MCF 10A (cell line): ENCODE measurements at regions not wholly inside any gene's neighbourhood (a gene's known extent, or its start where the extent isn't known, plus 50 kb on each side); places are given as distances from the start of the nearest gene placed in this dataset.

Source experiments
- BruUV-seq: library from RNA; stranded (reverse); fragments of 400-500 nt; replicated peaks from 2 replicates; lab custom pipeline; 2021; lab: Mats Ljungman, UMichigan
- CTCF ChIA-PET: fragments of 300-600 bp; sonication (Branson Sonifier 250); formaldehyde crosslinking; extraction: SDS; loops from one replicate; lab custom pipeline; 2021; ENCODE audit warnings: antibody characterized with exemption, inconsistent platforms; lab: Yijun Ruan, JAX
- POLR2A ChIA-PET: fragments of 300-600, 350-650 bp; sonication (Branson Sonifier 250); formaldehyde crosslinking; extraction: SDS; loops from one replicate; lab custom pipeline; 2020; ENCODE audit warnings: antibody characterized with exemption, inconsistent platforms; lab: Yijun Ruan, JAX
- DNase-seq: peaks from one replicate; pipeline ENCODE4 v3.0.0-alpha.2; 2018; ENCODE audit not compliant: unreplicated experiment
- H3K27ac Mint-ChIP-seq: one replicate; pipeline ENCODE4 v1.8.0; 2022; ENCODE audit warnings: mild to moderate bottlenecking, low read depth, mixed read lengths; ENCODE audit not compliant: unreplicated experiment
- H3K27me3 Mint-ChIP-seq: one replicate; pipeline ENCODE4 v1.8.0; 2022; ENCODE audit warnings: mixed read lengths; ENCODE audit not compliant: insufficient read depth, unreplicated experiment
- H3K36me3 Mint-ChIP-seq: one replicate; pipeline ENCODE4 v1.8.0; 2022; ENCODE audit warnings: mild to moderate bottlenecking, moderate library complexity, mixed read lengths; ENCODE audit not compliant: insufficient read depth, unreplicated experiment
- H3K4me1 Mint-ChIP-seq: one replicate; pipeline ENCODE4 v1.8.0; 2022; ENCODE audit warnings: mixed read lengths; ENCODE audit not compliant: insufficient read depth, unreplicated experiment
- H3K4me3 Mint-ChIP-seq: one replicate; pipeline ENCODE4 v1.8.0; 2022; ENCODE audit warnings: mild to moderate bottlenecking, moderate library complexity, mixed read lengths; ENCODE audit not compliant: unreplicated experiment
- H3K9me3 Mint-ChIP-seq: one replicate; pipeline ENCODE4 v1.8.0; 2022; ENCODE audit warnings: mixed read lengths; ENCODE audit not compliant: unreplicated experiment
- CTCF ChIP-seq: fragments of 200-600 bp; IDR thresholded peaks from one replicate; pipeline ENCODE4 v1.8.0; 2022; ENCODE audit warnings: antibody characterized with exemption, mild to moderate bottlenecking; ENCODE audit not compliant: unreplicated experiment
- intact Hi-C: fragments of 100-400 bp; cut with micrococcal nuclease; formaldehyde crosslinking; loops from 2 replicates; pipeline ENCODE4 v1.14.1; 2022

DNA sequence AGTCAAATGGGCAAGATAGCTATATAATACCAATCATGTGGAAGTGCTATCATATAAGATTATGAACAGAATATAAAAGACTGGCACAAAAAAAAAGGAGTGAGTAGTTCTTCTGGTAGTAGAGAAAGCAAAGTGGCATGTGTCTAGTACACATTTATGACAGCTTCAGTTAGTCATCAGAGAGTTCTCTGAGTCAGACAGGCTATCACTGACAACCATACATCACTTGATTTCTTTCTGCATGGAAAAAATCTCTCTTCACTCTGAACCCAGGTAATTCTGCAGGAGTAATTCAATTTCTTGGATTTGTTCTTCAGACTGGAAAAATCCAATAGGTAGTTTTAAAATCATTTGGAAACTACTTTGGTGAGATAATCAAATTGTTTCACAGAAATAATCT, 286.8 kb upstream of the ANO3 start:
- no TSS peak for BruUV-seq
- intact Hi-C loops = no loop called here
- POLR2A ChIA-PET = no interaction called here
- DNase-seq = no peak
- no peak overlapping the region for H3K27ac Mint-ChIP-seq
- CTCF ChIA-PET = interaction anchor here (1.1 kb wide), 1 partner anchor 90 kb away, joined by 4 read pairs; no protein-coding TSS in a partner anchor
- TF ChIP-seq CTCF = no peak
- H3K4me3 Mint-ChIP-seq = no peak overlapping the region
- H3K4me1 Mint-ChIP-seq = no peaks in the 10 kb centered on the region
- H3K9me3 Mint-ChIP-seq = peaks cover 6% of the 10 kb centered on the region
- no peaks in the 10 kb centered on the region for H3K36me3 Mint-ChIP-seq
- peaks cover 57% of the 10 kb centered on the region for H3K27me3 Mint-ChIP-seq

DNA sequence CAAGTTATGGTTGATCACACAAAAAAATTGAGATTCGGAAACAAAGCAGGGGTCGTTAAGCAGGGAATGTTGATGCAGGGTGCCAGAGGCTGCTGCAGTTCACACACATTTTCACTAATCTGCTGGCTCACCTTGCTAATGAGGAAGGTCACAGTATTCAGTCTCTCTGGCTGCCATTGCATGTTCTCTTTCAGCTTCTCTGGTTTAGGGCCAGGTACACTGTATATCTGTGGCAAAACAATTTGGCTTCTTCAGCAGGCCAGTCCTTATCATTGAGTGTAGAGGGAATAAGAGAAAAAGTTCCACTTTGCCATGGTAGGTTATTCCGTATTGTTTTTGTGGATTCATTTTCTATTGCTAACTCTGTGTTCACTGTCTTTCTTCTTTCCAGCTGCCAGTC, 283.7 kb upstream of the ANO3 start:
- intact Hi-C loops = no loop called here
- ChIA-PET POLR2A (interaction anchor here (0.7 kb wide), 1 partner anchor 8 kb away, joined by 3 read pairs; no protein-coding TSS in a partner anchor), CTCF (no interaction called here)
- TF ChIP-seq CTCF = no peak
- no peaks in the 10 kb centered on the region for H3K36me3 Mint-ChIP-seq
- peaks cover 43% of the 10 kb centered on the region for H3K27me3 Mint-ChIP-seq
- no peak for DNase-seq
- H3K4me1 Mint-ChIP-seq = no peaks in the 10 kb centered on the region
- H3K9me3 Mint-ChIP-seq = peaks cover 6% of the 10 kb centered on the region
- BruUV-seq = no TSS peak
- no peak overlapping the region for H3K4me3 Mint-ChIP-seq
- H3K27ac Mint-ChIP-seq = no peak overlapping the region

GRCh38 chr11:26053966-26054365, 278.0 kb upstream of the ANO3 start:
- no TSS peak for BruUV-seq
- intact Hi-C loops = no loop called here
- Mint-ChIP-seq H3K36me3 (no peaks in the 10 kb centered on the region), H3K4me3 (no peak overlapping the region), H3K27me3 (peaks cover 17% of the 10 kb centered on the region), H3K4me1 (no peaks in the 10 kb centered on the region), H3K9me3 (peaks cover 6% of the 10 kb centered on the region), H3K27ac (no peak overlapping the region)
- ChIA-PET CTCF (no interaction called here), POLR2A (interaction anchor here (0.7 kb wide), 1 partner anchor 357 kb away, joined by 3 read pairs; no protein-coding TSS in a partner anchor)
- DNase-seq = no peak
- no peak for TF ChIP-seq CTCF

DNA sequence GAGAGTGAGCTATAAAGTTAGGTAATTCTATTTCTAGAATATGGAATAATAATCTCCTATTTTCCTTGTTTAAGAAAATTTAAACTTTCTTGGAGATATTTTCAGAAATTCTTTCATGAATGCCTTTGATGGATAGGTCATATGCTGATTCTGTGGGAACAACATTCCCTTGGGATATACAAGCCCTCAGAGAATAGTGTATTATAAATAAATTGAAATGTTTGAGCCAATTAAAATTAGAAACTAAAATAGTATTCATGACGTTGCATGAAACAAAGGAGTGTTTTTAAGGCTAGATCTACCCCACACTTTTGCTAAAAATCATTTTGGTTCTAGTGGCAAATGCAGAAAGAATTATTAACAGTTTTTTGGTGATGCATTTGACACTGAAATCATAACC, 269.3 kb upstream of the ANO3 start:
- H3K27me3 Mint-ChIP-seq = peaks cover 88% of the 10 kb centered on the region
- no TSS peak for BruUV-seq
- CTCF ChIA-PET = no interaction called here
- H3K9me3 Mint-ChIP-seq = no peaks in the 10 kb centered on the region
- intact Hi-C loops = no loop called here
- no peak for TF ChIP-seq CTCF
- H3K27ac Mint-ChIP-seq = no peak overlapping the region
- no peak overlapping the region for H3K4me3 Mint-ChIP-seq
- no peaks in the 10 kb centered on the region for H3K36me3 Mint-ChIP-seq
- H3K4me1 Mint-ChIP-seq = no peaks in the 10 kb centered on the region
- POLR2A ChIA-PET = no interaction called here
- DNase-seq = no peak
